AG10803 (cell line): ENCODE measurements at regions not wholly inside any gene's neighbourhood (a gene's known extent, or its start where the extent isn't known, plus 50 kb on each side); places are given as distances from the start of the nearest gene placed in this dataset.

ENCODE experiments used
- DNase-seq: peaks from one replicate; pipeline ENCODE4 v3.0.0; 2010; ENCODE audit warnings: low read depth
- H3K4me3 ChIP-seq: 2 replicates; pipeline ENCODE4 v1.5.1; 2011; ENCODE audit warnings: mild to moderate bottlenecking, low read length, control low read depth
- CTCF ChIP-seq: conservative IDR thresholded peaks from 2 replicates; pipeline ENCODE4 v1.5.1; 2011; ENCODE audit warnings: mild to moderate bottlenecking, low read length, control low read depth, inconsistent platforms

- TF ChIP-seq CTCF, result no peak
- no peak for DNase-seq
These were observed 113.6 kb downstream of the GALC start for GRCh38 chr14:87879389-87879788.

GRCh38 chr14:87878959-87879358 is 114.0 kb downstream of the GALC start:
- DNase-seq, result no peak
- no peak for TF ChIP-seq CTCF
- H3K4me3 ChIP-seq, result no peak overlapping the region

More at GRCh38 chr14:87879389-87879788, 113.6 kb downstream of the GALC start:
- H3K4me3 ChIP-seq, result no peak overlapping the region

GRCh38 chr14:87877877-87878276 is 115.1 kb downstream of the GALC start:
- no peak for TF ChIP-seq CTCF
- H3K4me3 ChIP-seq, result no peak overlapping the region
- no peak for DNase-seq

GRCh38 chr14:87874676-87875075 is 118.3 kb downstream of the GALC start:
- no peak overlapping the region for H3K4me3 ChIP-seq
- DNase-seq, result no peak
- no peak for TF ChIP-seq CTCF

GRCh38 chr14:87873741-87874140 is 119.2 kb downstream of the GALC start:
- no peak for DNase-seq
- no peak for TF ChIP-seq CTCF
- H3K4me3 ChIP-seq, result no peak overlapping the region

GRCh38 chr14:87869619-87870583 is 123.1 kb downstream of the GALC start:
- H3K4me3 ChIP-seq, result no peak overlapping the region
- DNase-seq, result peak; percentile 74
- no peak for TF ChIP-seq CTCF

GRCh38 chr14:87868920-87869319 is 124.1 kb downstream of the GALC start:
- TF ChIP-seq CTCF, result no peak
- H3K4me3 ChIP-seq, result no peak overlapping the region
- no peak for DNase-seq
